DOHH2 (cell line): ENCODE measurements at regions not wholly inside any gene's neighbourhood (a gene's known extent, or its start where the extent isn't known, plus 50 kb on each side); places are given as distances from the start of the nearest gene placed in this dataset.

Experiments
- EZH2phosphoT487 ChIP-seq: fragments of 200-600 bp; sonication (generic); IDR thresholded peaks from 2 replicates; pipeline ENCODE4 v1.6.1; 2017; ENCODE audit warnings: borderline replicate concordance, mild to moderate bottlenecking, antibody characterized with exemption, low read length, moderate library complexity, mixed read lengths
- TF ChIP-seq, protein P1 (sequence below): fragments of 200-600 bp; sonication (generic); IDR thresholded peaks from one replicate; pipeline ENCODE4 v1.5.1; 2014; ENCODE audit warnings: antibody characterized with exemption, mild to moderate bottlenecking, low read depth, low read length; ENCODE audit not compliant: poor library complexity, severe bottlenecking

DNA sequence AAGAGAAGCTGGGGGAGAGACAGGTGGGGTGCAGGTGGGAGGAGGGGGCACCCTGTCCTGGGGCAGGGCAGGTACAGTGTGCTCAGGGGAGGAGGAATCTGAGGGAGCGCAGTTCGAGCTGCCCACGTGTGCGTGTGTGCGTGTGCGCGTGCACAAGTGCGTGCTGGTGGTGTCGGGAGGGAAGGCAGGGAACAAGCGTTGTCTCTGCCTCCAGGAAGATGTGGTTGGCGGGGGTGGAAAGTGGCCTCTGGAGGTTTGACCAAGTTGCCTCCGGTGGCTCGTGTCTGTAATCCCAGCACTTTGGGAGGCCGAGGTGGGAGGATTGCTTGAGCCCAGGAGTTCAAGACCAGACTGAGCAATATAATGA, 49.9 kb upstream of the THY1 start:
- TF ChIP-seq EZH2phosphoT487 = no peak
- TF ChIP-seq, protein P1, sequence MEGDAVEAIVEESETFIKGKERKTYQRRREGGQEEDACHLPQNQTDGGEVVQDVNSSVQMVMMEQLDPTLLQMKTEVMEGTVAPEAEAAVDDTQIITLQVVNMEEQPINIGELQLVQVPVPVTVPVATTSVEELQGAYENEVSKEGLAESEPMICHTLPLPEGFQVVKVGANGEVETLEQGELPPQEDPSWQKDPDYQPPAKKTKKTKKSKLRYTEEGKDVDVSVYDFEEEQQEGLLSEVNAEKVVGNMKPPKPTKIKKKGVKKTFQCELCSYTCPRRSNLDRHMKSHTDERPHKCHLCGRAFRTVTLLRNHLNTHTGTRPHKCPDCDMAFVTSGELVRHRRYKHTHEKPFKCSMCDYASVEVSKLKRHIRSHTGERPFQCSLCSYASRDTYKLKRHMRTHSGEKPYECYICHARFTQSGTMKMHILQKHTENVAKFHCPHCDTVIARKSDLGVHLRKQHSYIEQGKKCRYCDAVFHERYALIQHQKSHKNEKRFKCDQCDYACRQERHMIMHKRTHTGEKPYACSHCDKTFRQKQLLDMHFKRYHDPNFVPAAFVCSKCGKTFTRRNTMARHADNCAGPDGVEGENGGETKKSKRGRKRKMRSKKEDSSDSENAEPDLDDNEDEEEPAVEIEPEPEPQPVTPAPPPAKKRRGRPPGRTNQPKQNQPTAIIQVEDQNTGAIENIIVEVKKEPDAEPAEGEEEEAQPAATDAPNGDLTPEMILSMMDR = no peak
